Skeletal muscle satellite cell (primary cell): ENCODE measurements at regions not wholly inside any gene's neighbourhood (a gene's known extent, or its start where the extent isn't known, plus 50 kb on each side); places are given as distances from the start of the nearest gene placed in this dataset.

Source experiments
- H3K27me3 ChIP-seq: 2 replicates; pipeline ENCODE4 v1.7.0; 2013; ENCODE audit warnings: low read length; ENCODE audit not compliant: control insufficient read depth, insufficient read depth
- H3K36me3 ChIP-seq: 2 replicates; pipeline ENCODE4 v1.7.0; 2013; ENCODE audit warnings: mild to moderate bottlenecking, control low read depth, low read length; ENCODE audit not compliant: insufficient read depth
- H3K4me1 ChIP-seq: 2 replicates; pipeline ENCODE4 v1.7.0; 2013; ENCODE audit warnings: low read length; ENCODE audit not compliant: control insufficient read depth, insufficient read depth
- H3K4me2 ChIP-seq: 2 replicates; pipeline ENCODE4 v1.7.0; 2013; ENCODE audit warnings: mild to moderate bottlenecking, low read length
- H3K4me3 ChIP-seq: 2 replicates; pipeline ENCODE4 v1.7.0; 2013; ENCODE audit warnings: low read length
- H3K9ac ChIP-seq: 2 replicates; pipeline ENCODE4 v1.7.0; 2013; ENCODE audit warnings: mild to moderate bottlenecking, low read depth, low read length, moderate library complexity
- H3K9me3 ChIP-seq: replicated peaks from 2 replicates; pipeline ENCODE4 v1.7.0; 2013; ENCODE audit warnings: mild to moderate bottlenecking, control low read depth, low read length

GRCh38 chr6:135633573-135633972 is 136.0 kb upstream of the AHI1 start:
- Histone ChIP-seq H3K9me3 (no peaks in the 10 kb centered on the region), H3K27me3 (no peaks in the 10 kb centered on the region), H3K4me3 (no peak overlapping the region), H3K4me1 (peaks cover 17% of the 10 kb centered on the region), H3K9ac (no peak overlapping the region), H3K36me3 (no peaks in the 10 kb centered on the region), H3K4me2 (no peak overlapping the region)

GRCh38 chr6:135637701-135638100 is 140.2 kb upstream of the AHI1 start:
- Histone ChIP-seq H3K4me3 (no peak overlapping the region), H3K4me2 (no peak overlapping the region), H3K36me3 (no peaks in the 10 kb centered on the region), H3K9ac (no peak overlapping the region), H3K27me3 (no peaks in the 10 kb centered on the region), H3K4me1 (peaks cover 6% of the 10 kb centered on the region), H3K9me3 (no peaks in the 10 kb centered on the region)

GRCh38 chr6:135638108-135638507 is 140.6 kb upstream of the AHI1 start:
- no peak overlapping the region for H3K4me3 ChIP-seq
- H3K27me3 ChIP-seq, result no peaks in the 10 kb centered on the region
- H3K9ac ChIP-seq, result no peak overlapping the region
- no peaks in the 10 kb centered on the region for H3K9me3 ChIP-seq
- no peaks in the 10 kb centered on the region for H3K36me3 ChIP-seq
- no peak overlapping the region for H3K4me2 ChIP-seq
- H3K4me1 ChIP-seq, result peaks cover 6% of the 10 kb centered on the region

- Histone ChIP-seq H3K27me3 (no peaks in the 10 kb centered on the region), H3K4me1 (peaks cover 6% of the 10 kb centered on the region), H3K4me2 (no peak overlapping the region), H3K36me3 (no peaks in the 10 kb centered on the region), H3K9ac (no peak overlapping the region), H3K4me3 (no peak overlapping the region), H3K9me3 (no peaks in the 10 kb centered on the region)
Measured at GRCh38 chr6:135640048-135640447, 142.5 kb upstream of the AHI1 start.

- no peaks in the 10 kb centered on the region for H3K9me3 ChIP-seq
- H3K4me2 ChIP-seq, result no peak overlapping the region
- H3K27me3 ChIP-seq, result no peaks in the 10 kb centered on the region
- H3K4me1 ChIP-seq, result peaks cover 6% of the 10 kb centered on the region
- H3K9ac ChIP-seq, result no peak overlapping the region
- no peaks in the 10 kb centered on the region for H3K36me3 ChIP-seq
- no peak overlapping the region for H3K4me3 ChIP-seq
Measured at GRCh38 chr6:135640449-135641111, 143.0 kb upstream of the AHI1 start.

GRCh38 chr6:135642912-135643311 is 145.4 kb upstream of the AHI1 start:
- no peak overlapping the region for H3K4me3 ChIP-seq
- H3K4me1 ChIP-seq, result peaks cover 6% of the 10 kb centered on the region
- H3K36me3 ChIP-seq, result no peaks in the 10 kb centered on the region
- H3K27me3 ChIP-seq, result no peaks in the 10 kb centered on the region
- no peak overlapping the region for H3K4me2 ChIP-seq
- no peaks in the 10 kb centered on the region for H3K9me3 ChIP-seq
- H3K9ac ChIP-seq, result no peak overlapping the region

- Histone ChIP-seq H3K4me3 (no peak overlapping the region), H3K9me3 (no peaks in the 10 kb centered on the region), H3K4me2 (no peak overlapping the region), H3K27me3 (no peaks in the 10 kb centered on the region), H3K9ac (no peak overlapping the region), H3K36me3 (no peaks in the 10 kb centered on the region), H3K4me1 (peaks cover 6% of the 10 kb centered on the region)
Measured at GRCh38 chr6:135644394-135644793, 146.9 kb upstream of the AHI1 start.

GRCh38 chr6:135647521-135647920 is 150.0 kb upstream of the AHI1 start:
- no peaks in the 10 kb centered on the region for H3K4me1 ChIP-seq
- H3K9me3 ChIP-seq, result no peaks in the 10 kb centered on the region
- H3K36me3 ChIP-seq, result no peaks in the 10 kb centered on the region
- no peak overlapping the region for H3K4me3 ChIP-seq
- no peaks in the 10 kb centered on the region for H3K27me3 ChIP-seq
- H3K9ac ChIP-seq, result no peak overlapping the region
- no peak overlapping the region for H3K4me2 ChIP-seq

- Histone ChIP-seq H3K4me2 (no peak overlapping the region), H3K9ac (no peak overlapping the region), H3K4me1 (no peaks in the 10 kb centered on the region), H3K27me3 (no peaks in the 10 kb centered on the region), H3K9me3 (no peaks in the 10 kb centered on the region), H3K4me3 (no peak overlapping the region), H3K36me3 (no peaks in the 10 kb centered on the region)
Measured at GRCh38 chr6:135651964-135652755, 154.6 kb upstream of the AHI1 start.

GRCh38 chr6:135655055-135655454 is 157.5 kb upstream of the AHI1 start:
- no peaks in the 10 kb centered on the region for H3K36me3 ChIP-seq
- no peaks in the 10 kb centered on the region for H3K9me3 ChIP-seq
- no peaks in the 10 kb centered on the region for H3K4me1 ChIP-seq
- no peak overlapping the region for H3K9ac ChIP-seq
- no peak overlapping the region for H3K4me2 ChIP-seq
- no peak overlapping the region for H3K4me3 ChIP-seq
- H3K27me3 ChIP-seq, result no peaks in the 10 kb centered on the region

- H3K9me3 ChIP-seq, result no peaks in the 10 kb centered on the region
- no peaks in the 10 kb centered on the region for H3K4me1 ChIP-seq
- H3K36me3 ChIP-seq, result no peaks in the 10 kb centered on the region
- H3K4me3 ChIP-seq, result no peak overlapping the region
- H3K9ac ChIP-seq, result no peak overlapping the region
- H3K27me3 ChIP-seq, result no peaks in the 10 kb centered on the region
- no peak overlapping the region for H3K4me2 ChIP-seq
Measured at GRCh38 chr6:135657207-135657606, 159.7 kb upstream of the AHI1 start.

- H3K27me3 ChIP-seq, result no peaks in the 10 kb centered on the region
Measured at GRCh38 chr6:135658481-135658880, 160.9 kb upstream of the AHI1 start.

More at GRCh38 chr6:135658481-135658880, 160.9 kb upstream of the AHI1 start:
- Histone ChIP-seq H3K4me2 (no peak overlapping the region), H3K9ac (no peak overlapping the region), H3K4me1 (no peaks in the 10 kb centered on the region), H3K36me3 (no peaks in the 10 kb centered on the region), H3K4me3 (no peak overlapping the region), H3K9me3 (no peaks in the 10 kb centered on the region)
